K562 (cell line): ENCODE measurements at regions not wholly inside any gene's neighbourhood (a gene's known extent, or its start where the extent isn't known, plus 50 kb on each side); places are given as distances from the start of the nearest gene placed in this dataset.

Experiments used
- ATAC-seq: fragments of 200-7000 bp; cut with Tn5 transposase; 3 replicates; pipeline ENCODE4 v1.9.1; 2020; ENCODE audit warnings: moderate library complexity
- BruUV-seq: library from RNA; stranded (reverse); fragments of 400-500 nt; replicated peaks from 2 replicates; lab custom pipeline; 2021; lab: Mats Ljungman, UMichigan
- CTCF ChIA-PET: fragments of 300-600 bp; formaldehyde crosslinking; extraction: SDS; loops from one replicate; lab custom pipeline; 2021; ENCODE audit warnings: low intra/inter-chr PET ratio; lab: Yijun Ruan, JAX
- POLR2A ChIA-PET: fragments of 300-600, 350-650 bp; sonication (Branson Sonifier 250); formaldehyde crosslinking; extraction: SDS; loops from one replicate; lab custom pipeline; 2021; ENCODE audit warnings: antibody characterized with exemption, inconsistent platforms; lab: Yijun Ruan, JAX
- DNase-seq, 4 experiments: peaks; one replicate each; pipeline versions ENCODE4 v3.0.0 to v3.0.0-alpha.2; 2011 to 2018; ENCODE audit warnings: low spot score in 3 of 4, mixed read lengths in 3 of 4; ENCODE audit errors: extremely low read depth in 1 of 4
- FAIRE-seq: peaks from 2 replicates; lab custom pipeline; 2011; peaks lifted over from hg19 to GRCh38; lab: Jason Lieb, UNC
- H2AFZ ChIP-seq: 2 replicates; pipeline ENCODE4 v1.6.0; 2011; ENCODE audit warnings: low read depth, low read length, control low read depth, inconsistent platforms
- H3K27ac ChIP-seq: fragments of 200-600 bp; 3 replicates; pipeline ENCODE4 v1.8.0; 2011; ENCODE audit warnings: low read depth, mild to moderate bottlenecking, control low read depth, inconsistent platforms, low read length, moderate library complexity, mixed read lengths; ENCODE audit errors: extremely low read depth
- H3K27me3 ChIP-seq, 2 experiments: fragments of 300-600 bp in 1 of 2; 2 replicates in 1 of 2; 3 replicates in 1 of 2; pipeline versions ENCODE4 v1.6.0 to v1.8.0; 2011; ENCODE audit warnings: inconsistent platforms in 2 of 2, low read length in 2 of 2, mild to moderate bottlenecking in 1 of 2, mixed read lengths in 1 of 2, moderate library complexity in 1 of 2; ENCODE audit not compliant: control insufficient read depth in 2 of 2, insufficient read depth in 2 of 2
- H3K36me3 ChIP-seq: fragments of 300-600 bp; 3 replicates; pipeline ENCODE4 v1.8.0; 2011; ENCODE audit warnings: mild to moderate bottlenecking, low read length, inconsistent platforms; ENCODE audit not compliant: control insufficient read depth, insufficient read depth
- H3K4me1 ChIP-seq, 2 experiments: fragments of 200-600 bp in 1 of 2; replicated peaks in 1 of 2; 2 replicates in 1 of 2; 3 replicates in 1 of 2; pipeline versions ENCODE4 v1.5.1 to v1.8.0; 2011; ENCODE audit warnings: inconsistent platforms in 2 of 2, low read length in 2 of 2, mild to moderate bottlenecking in 1 of 2, mixed read lengths in 1 of 2, moderate library complexity in 1 of 2; ENCODE audit not compliant: control insufficient read depth in 2 of 2, insufficient read depth in 2 of 2
- H3K4me2 ChIP-seq: 2 replicates; pipeline ENCODE4 v1.6.1; 2011; ENCODE audit warnings: low read length, control low read depth, inconsistent platforms, mixed read lengths; ENCODE audit not compliant: insufficient read depth
- H3K4me3 ChIP-seq: fragments of 200-600 bp; sonication (generic), shearing (Covaris generic); 2 replicates; pipeline ENCODE4 v1.5.1; 2016; ENCODE audit warnings: control low read depth, inconsistent platforms
- H3K79me2 ChIP-seq: fragments of 200-600 bp; 3 replicates; pipeline ENCODE4 v1.8.0; 2011; ENCODE audit warnings: low read length, inconsistent platforms; ENCODE audit not compliant: control insufficient read depth, insufficient read depth
- H3K9ac ChIP-seq, 2 experiments: 2 replicates each; pipeline versions ENCODE4 v1.6.0 to v1.6.1; 2011; ENCODE audit warnings: low read depth in 2 of 2, low read length in 2 of 2, control low read depth in 1 of 2, inconsistent platforms in 1 of 2, mild to moderate bottlenecking in 1 of 2, mixed read lengths in 1 of 2; ENCODE audit not compliant: insufficient read depth in 1 of 2
- H3K9me1 ChIP-seq: one replicate; pipeline ENCODE4 v1.6.0; 2011; ENCODE audit warnings: inconsistent platforms, mild to moderate bottlenecking, low read length, moderate library complexity; ENCODE audit not compliant: control insufficient read depth, insufficient read depth
- H3K9me3 ChIP-seq: replicated peaks from 2 replicates; pipeline ENCODE4 v1.5.1; 2011; ENCODE audit warnings: low read depth, low read length, inconsistent platforms; ENCODE audit not compliant: control insufficient read depth, insufficient read depth
- H4K20me1 ChIP-seq: replicated peaks from 2 replicates; pipeline ENCODE4 v1.6.1; 2011; ENCODE audit warnings: low read length, inconsistent platforms, mixed read lengths; ENCODE audit not compliant: control insufficient read depth, insufficient read depth
- ATF2 ChIP-seq: sonication (generic); formaldehyde crosslinking; IDR thresholded peaks from 2 replicates; pipeline ENCODE4 v1.8.1; 2022; ENCODE audit warnings: missing genetic modification reagents
- CBFA2T3 ChIP-seq: fragments of 450-650 bp; IDR thresholded peaks from 2 replicates; pipeline ENCODE4 v1.6.1; 2017
- CEBPB ChIP-seq: fragments of 450-650 bp; IDR thresholded peaks from 2 replicates; pipeline ENCODE4 v1.6.1; 2016; ENCODE audit warnings: missing genetic modification characterization, missing compliant biosample characterization
- FOSL1 ChIP-seq: fragments of 200-800 bp; sonication (Bioruptor generic); conservative IDR thresholded peaks from 2 replicates; pipeline ENCODE4 v1.6.1; 2016; ENCODE audit warnings: missing genetic modification characterization, missing compliant biosample characterization
- MTA2 ChIP-seq: fragments of 450-650 bp; IDR thresholded peaks from 2 replicates; pipeline ENCODE4 v1.6.1; 2016; ENCODE audit warnings: low read depth
- MTF1 ChIP-seq: fragments of 250-450 bp; sonication (Bioruptor Pico); IDR thresholded peaks from 2 replicates; pipeline ENCODE4 v1.9.0; 2021; ENCODE audit warnings: moderate library complexity, mild to moderate bottlenecking, inconsistent platforms, borderline replicate concordance
- RBM25 ChIP-seq: fragments of 200-400 bp; formaldehyde crosslinking; IDR thresholded peaks from 2 replicates; pipeline ENCODE4 v1.6.1; 2018; ENCODE audit warnings: low read length, low read depth, moderate library complexity; ENCODE audit not compliant: severe bottlenecking
- USF1 ChIP-seq: sonication (generic); formaldehyde crosslinking; IDR thresholded peaks from 2 replicates; pipeline ENCODE4 v1.9.0; 2022; ENCODE audit warnings: mild to moderate bottlenecking, missing genetic modification reagents
- ZNF274 ChIP-seq: IDR thresholded peaks from 2 replicates; pipeline ENCODE4 v1.6.1; 2011; ENCODE audit warnings: low read depth, mild to moderate bottlenecking, low read length, moderate library complexity, borderline replicate concordance
- ZNF764 ChIP-seq: fragments of 250-450 bp; sonication (Bioruptor Pico); IDR thresholded peaks from 2 replicates; pipeline ENCODE4 v1.4.0; 2020; ENCODE audit warnings: low read depth, mild to moderate bottlenecking, moderate library complexity
- WGBS: fragments of 100-300 bp; shearing (Covaris generic); methylation state at CpG from one replicate; pipeline ENCODE4 v1.1.6; 2016; ENCODE audit warnings: low coverage, mixed read lengths; ENCODE audit not compliant: insufficient coverage; ENCODE audit errors: missing lambda C conversion rate; 5-methylcytosine and 5-hydroxymethylcytosine counted together
- in situ Hi-C: fragments of 300-500 bp; cut with MboI; formaldehyde crosslinking; loops from 4 replicates; pipeline ENCODE4 v1.15.0; 2018; ENCODE audit warnings: inconsistent platforms, mixed read lengths
- intact Hi-C: fragments of 100-400 bp; cut with micrococcal nuclease; formaldehyde crosslinking; loops from 2 replicates; pipeline ENCODE4 v1.14.2; 2022
- TF ChIP-seq, protein P1 (sequence below): sonication (generic); formaldehyde crosslinking; IDR thresholded peaks from 2 replicates; pipeline ENCODE4 v1.8.0; 2022; ENCODE audit warnings: mild to moderate bottlenecking, missing genetic modification reagents

- Histone ChIP-seq H3K4me3 (no peak overlapping the region), H3K27me3 (peaks cover 0 to 3% of the 10 kb centered on the region in 2 experiments; a peak in 1 of 5 replicates), H3K4me1 (no peaks in the 10 kb centered on the region), H4K20me1 (no peaks in the 10 kb centered on the region), H2AFZ (no peak overlapping the region), H3K9me1 (no peaks in the 10 kb centered on the region), H3K27ac (no peak overlapping the region), H3K9ac (no peak overlapping the region), H3K4me2 (no peak overlapping the region), H3K36me3 (no peaks in the 10 kb centered on the region), H3K9me3 (no peaks in the 10 kb centered on the region), H3K79me2 (no peaks in the 10 kb centered on the region)
- in situ Hi-C loops (loop anchor here (10.0 kb wide), 1 partner anchor 1692 kb away; the partner anchor contains the start of gene DRICH1), intact Hi-C loops (no loop called here)
- under 1% methylated on average over 14 of the region's 17 CpGs for WGBS
- DNase-seq (no peak), FAIRE-seq (no peak), ATAC-seq (no peak)
- ChIA-PET POLR2A (interaction anchor here (0.6 to 0.9 kb wide), 2 partner anchors 27 to 45 kb away, joined by 3 to 4 read pairs; no protein-coding TSS in a partner anchor), CTCF (no interaction called here)
- BruUV-seq: no TSS peak
- TF ChIP-seq FOSL1 (tag) (no peak), ZNF764 (CRISPR knock-in tag) (no peak), CEBPB (no peak), MTF1 (CRISPR knock-in tag) (no peak), RBM25 (no peak), ZNF274 (no peak), USF1 (CRISPR knock-in tag) (no peak), ATF2 (CRISPR knock-in tag) (no peak), CBFA2T3 (no peak), MTA2 (no peak)
- TF ChIP-seq, protein P1, sequence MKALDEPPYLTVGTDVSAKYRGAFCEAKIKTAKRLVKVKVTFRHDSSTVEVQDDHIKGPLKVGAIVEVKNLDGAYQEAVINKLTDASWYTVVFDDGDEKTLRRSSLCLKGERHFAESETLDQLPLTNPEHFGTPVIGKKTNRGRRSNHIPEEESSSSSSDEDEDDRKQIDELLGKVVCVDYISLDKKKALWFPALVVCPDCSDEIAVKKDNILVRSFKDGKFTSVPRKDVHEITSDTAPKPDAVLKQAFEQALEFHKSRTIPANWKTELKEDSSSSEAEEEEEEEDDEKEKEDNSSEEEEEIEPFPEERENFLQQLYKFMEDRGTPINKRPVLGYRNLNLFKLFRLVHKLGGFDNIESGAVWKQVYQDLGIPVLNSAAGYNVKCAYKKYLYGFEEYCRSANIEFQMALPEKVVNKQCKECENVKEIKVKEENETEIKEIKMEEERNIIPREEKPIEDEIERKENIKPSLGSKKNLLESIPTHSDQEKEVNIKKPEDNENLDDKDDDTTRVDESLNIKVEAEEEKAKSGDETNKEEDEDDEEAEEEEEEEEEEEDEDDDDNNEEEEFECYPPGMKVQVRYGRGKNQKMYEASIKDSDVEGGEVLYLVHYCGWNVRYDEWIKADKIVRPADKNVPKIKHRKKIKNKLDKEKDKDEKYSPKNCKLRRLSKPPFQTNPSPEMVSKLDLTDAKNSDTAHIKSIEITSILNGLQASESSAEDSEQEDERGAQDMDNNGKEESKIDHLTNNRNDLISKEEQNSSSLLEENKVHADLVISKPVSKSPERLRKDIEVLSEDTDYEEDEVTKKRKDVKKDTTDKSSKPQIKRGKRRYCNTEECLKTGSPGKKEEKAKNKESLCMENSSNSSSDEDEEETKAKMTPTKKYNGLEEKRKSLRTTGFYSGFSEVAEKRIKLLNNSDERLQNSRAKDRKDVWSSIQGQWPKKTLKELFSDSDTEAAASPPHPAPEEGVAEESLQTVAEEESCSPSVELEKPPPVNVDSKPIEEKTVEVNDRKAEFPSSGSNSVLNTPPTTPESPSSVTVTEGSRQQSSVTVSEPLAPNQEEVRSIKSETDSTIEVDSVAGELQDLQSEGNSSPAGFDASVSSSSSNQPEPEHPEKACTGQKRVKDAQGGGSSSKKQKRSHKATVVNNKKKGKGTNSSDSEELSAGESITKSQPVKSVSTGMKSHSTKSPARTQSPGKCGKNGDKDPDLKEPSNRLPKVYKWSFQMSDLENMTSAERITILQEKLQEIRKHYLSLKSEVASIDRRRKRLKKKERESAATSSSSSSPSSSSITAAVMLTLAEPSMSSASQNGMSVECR (CRISPR knock-in tag): no peak
Measured at GRCh38 chr22:25327018-25327755, 107.7 kb downstream of the CRYBB2 start.
